Left lobe of liver (tissue), 2 donors: ENCODE measurements at regions not wholly inside any gene's neighbourhood (a gene's known extent, or its start where the extent isn't known, plus 50 kb on each side); places are given as distances from the start of the nearest gene placed in this dataset.
A peak's percentile ranks its signal among the peaks of the same experiment; 100 is the strongest.

Experiments used
- ATAC-seq: fragments of 200-7000 bp; cut with Tn5 transposase; one replicate; pipeline ENCODE4 v1.9.1; 2020; ENCODE audit warnings: mild to moderate bottlenecking, moderate library complexity
- DNase-seq: peaks from one replicate; pipeline ENCODE4 v3.0.0-alpha.2; 2020; ENCODE audit warnings: low spot score
- donor health status: DM: no; HTN: no; CAD: no; lungs with moderate emphysema.
- donor health status: DM: no; HTN: yes; CAD: no.

- no peak for ATAC-seq
- DNase-seq: no peak
These were observed 178.5 kb downstream of the KIF26A start for GRCh38 chr14:104316723-104317491.

- peak; percentile 37 for DNase-seq
- ATAC-seq: no peak
These were observed 179.1 kb downstream of the KIF26A start for GRCh38 chr14:104317492-104317805.

GRCh38 chr14:104317975-104318557 is 179.7 kb downstream of the KIF26A start:
- no peak for DNase-seq
- ATAC-seq: no peak

- peak; percentile 40 for DNase-seq
- no peak for ATAC-seq
These were observed 180.4 kb downstream of the KIF26A start for GRCh38 chr14:104318558-104319490.

- ATAC-seq (no peak), DNase-seq (peak; percentile 38)
These were observed 181.3 kb downstream of the KIF26A start for GRCh38 chr14:104319491-104320241.

- ATAC-seq (no peak), DNase-seq (peak; percentile 35)
These were observed 182.3 kb downstream of the KIF26A start for GRCh38 chr14:104320611-104321086.

GRCh38 chr14:104321088-104321801 is 182.9 kb downstream of the KIF26A start:
- ATAC-seq: no peak
- DNase-seq: no peak

- DNase-seq: no peak
- ATAC-seq: no peak
These were observed 183.4 kb downstream of the KIF26A start for GRCh38 chr14:104321802-104322130.

GRCh38 chr14:104322531-104323366 is 184.4 kb downstream of the KIF26A start:
- ATAC-seq: no peak
- DNase-seq: no peak

GRCh38 chr14:104323551-104324175 is 185.3 kb downstream of the KIF26A start:
- ATAC-seq (no peak), DNase-seq (no peak)

GRCh38 chr14:104326848-104327247 is 188.5 kb downstream of the KIF26A start:
- DNase-seq (no peak), ATAC-seq (no peak)

GRCh38 chr14:104328607-104329006 is 190.2 kb downstream of the KIF26A start:
- ATAC-seq: no peak
- DNase-seq: no peak

- ATAC-seq (no peak), DNase-seq (no peak)
These were observed 191.4 kb downstream of the KIF26A start for GRCh38 chr14:104329793-104330192.

- DNase-seq (no peak), ATAC-seq (no peak)
These were observed 193.7 kb downstream of the KIF26A start for GRCh38 chr14:104331871-104332605.

GRCh38 chr14:104332634-104333270 is 194.4 kb downstream of the KIF26A start:
- no peak for DNase-seq
- peak; percentile 19 for ATAC-seq

GRCh38 chr14:104333646-104334423 is 195.4 kb downstream of the KIF26A start:
- no peak for ATAC-seq

More at GRCh38 chr14:104333646-104334423, 195.4 kb downstream of the KIF26A start:
- peak; percentile 40 for DNase-seq
